Neutrophil (primary cell): ENCODE measurements at regions not wholly inside any gene's neighbourhood (a gene's known extent, or its start where the extent isn't known, plus 50 kb on each side); places are given as distances from the start of the nearest gene placed in this dataset.

Experiments used
- H3K27ac ChIP-seq: fragments of 200-600 bp; sonication (generic); 2 replicates; pipeline ENCODE4 v1.5.1; 2016; ENCODE audit warnings: mild to moderate bottlenecking, moderate library complexity
- H3K27me3 ChIP-seq: fragments of 200-600 bp; sonication (generic); 2 replicates; pipeline ENCODE4 v1.6.0; 2016; ENCODE audit warnings: mild to moderate bottlenecking
- H3K36me3 ChIP-seq: fragments of 200-600 bp; sonication (generic); 2 replicates; pipeline ENCODE4 v1.5.1; 2017
- H3K4me1 ChIP-seq, 2 experiments: fragments of 200-600 bp in 1 of 2; sonication (generic) in 1 of 2; 1 replicate in 1 of 2; 2 replicates in 1 of 2; pipeline versions ENCODE4 v1.5.1 to v1.6.1; 2013 to 2016; ENCODE audit warnings: low read depth in 1 of 2, low read length in 1 of 2, mild to moderate bottlenecking in 1 of 2, moderate library complexity in 1 of 2; ENCODE audit not compliant: control insufficient read depth in 1 of 2, insufficient read depth in 1 of 2
- H3K4me3 ChIP-seq, 2 experiments: fragments of 200-600 bp in 1 of 2; sonication (generic) in 1 of 2; 1 replicate in 1 of 2; 2 replicates in 1 of 2; pipeline ENCODE4 v1.5.1; 2013 to 2016; ENCODE audit warnings: low read depth in 1 of 2, low read length in 1 of 2, mild to moderate bottlenecking in 1 of 2, moderate library complexity in 1 of 2
- H3K9me3 ChIP-seq: fragments of 200-600 bp; sonication (generic); 2 replicates; pipeline ENCODE4 v1.5.1; 2016
- TF ChIP-seq, protein P1 (sequence below): fragments of 200-600 bp; sonication (generic); IDR thresholded peaks from 2 replicates; pipeline ENCODE4 v1.5.1; 2016; ENCODE audit warnings: antibody characterized with exemption

DNA sequence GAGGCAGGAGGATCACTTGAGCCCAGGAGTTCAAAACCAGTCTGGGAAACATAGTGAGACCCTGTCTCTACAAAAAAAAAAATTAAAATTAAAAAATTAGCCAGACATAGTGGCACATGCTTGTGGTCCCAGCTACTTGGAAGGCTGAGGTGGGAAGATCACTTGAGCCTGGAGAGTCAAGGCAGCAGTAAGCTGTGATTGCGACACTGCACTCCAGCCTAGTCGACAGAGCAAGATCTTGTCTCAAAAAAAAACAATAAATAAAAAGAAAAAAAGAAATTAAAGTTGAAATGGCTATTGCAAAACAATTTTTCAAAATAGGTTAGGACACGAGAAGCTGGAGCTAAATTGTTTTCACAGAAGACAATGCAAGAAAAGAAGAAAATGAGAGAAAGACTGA is 379.0 kb upstream of the RNF32 start:
- Histone ChIP-seq H3K4me1 (no peaks in the 10 kb centered on the region), H3K27ac (no peak overlapping the region), H3K36me3 (no peaks in the 10 kb centered on the region), H3K9me3 (no peaks in the 10 kb centered on the region), H3K27me3 (no peaks in the 10 kb centered on the region), H3K4me3 (no peak overlapping the region)
- TF ChIP-seq, protein P1, sequence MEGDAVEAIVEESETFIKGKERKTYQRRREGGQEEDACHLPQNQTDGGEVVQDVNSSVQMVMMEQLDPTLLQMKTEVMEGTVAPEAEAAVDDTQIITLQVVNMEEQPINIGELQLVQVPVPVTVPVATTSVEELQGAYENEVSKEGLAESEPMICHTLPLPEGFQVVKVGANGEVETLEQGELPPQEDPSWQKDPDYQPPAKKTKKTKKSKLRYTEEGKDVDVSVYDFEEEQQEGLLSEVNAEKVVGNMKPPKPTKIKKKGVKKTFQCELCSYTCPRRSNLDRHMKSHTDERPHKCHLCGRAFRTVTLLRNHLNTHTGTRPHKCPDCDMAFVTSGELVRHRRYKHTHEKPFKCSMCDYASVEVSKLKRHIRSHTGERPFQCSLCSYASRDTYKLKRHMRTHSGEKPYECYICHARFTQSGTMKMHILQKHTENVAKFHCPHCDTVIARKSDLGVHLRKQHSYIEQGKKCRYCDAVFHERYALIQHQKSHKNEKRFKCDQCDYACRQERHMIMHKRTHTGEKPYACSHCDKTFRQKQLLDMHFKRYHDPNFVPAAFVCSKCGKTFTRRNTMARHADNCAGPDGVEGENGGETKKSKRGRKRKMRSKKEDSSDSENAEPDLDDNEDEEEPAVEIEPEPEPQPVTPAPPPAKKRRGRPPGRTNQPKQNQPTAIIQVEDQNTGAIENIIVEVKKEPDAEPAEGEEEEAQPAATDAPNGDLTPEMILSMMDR = no peak

DNA sequence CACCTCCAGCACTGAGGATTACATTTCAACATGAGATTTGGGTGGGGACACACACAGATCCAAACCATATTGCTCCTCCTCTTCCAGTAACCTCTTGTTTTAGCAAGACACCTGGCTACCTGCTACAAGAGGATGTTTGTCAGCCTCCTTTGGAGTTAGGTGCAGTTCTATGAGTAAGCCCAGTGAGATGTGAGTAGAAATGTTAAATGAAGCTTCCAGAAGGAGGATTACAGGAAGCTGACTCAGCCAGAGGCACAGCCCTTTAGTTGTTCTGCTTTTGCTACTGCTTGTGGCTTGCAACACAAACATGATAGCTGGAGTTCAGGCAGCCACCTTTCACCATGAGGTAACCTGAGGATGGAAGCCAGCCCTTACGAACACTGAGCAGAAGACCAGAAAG is 382.7 kb upstream of the RNF32 start:
- Histone ChIP-seq H3K4me1 (no peaks in the 10 kb centered on the region), H3K27me3 (no peaks in the 10 kb centered on the region), H3K4me3 (no peak overlapping the region), H3K9me3 (no peaks in the 10 kb centered on the region), H3K27ac (no peak overlapping the region), H3K36me3 (no peaks in the 10 kb centered on the region)
- TF ChIP-seq, protein P1 = no peak

- H3K27me3 ChIP-seq = no peaks in the 10 kb centered on the region
- H3K4me1 ChIP-seq = no peaks in the 10 kb centered on the region
- no peak overlapping the region for H3K4me3 ChIP-seq
- H3K36me3 ChIP-seq = no peaks in the 10 kb centered on the region
- H3K9me3 ChIP-seq = no peaks in the 10 kb centered on the region
- no peak overlapping the region for H3K27ac ChIP-seq
- TF ChIP-seq, protein P1 = no peak
Measured at GRCh38 chr7:156255635-156256034, 384.9 kb upstream of the RNF32 start.

DNA sequence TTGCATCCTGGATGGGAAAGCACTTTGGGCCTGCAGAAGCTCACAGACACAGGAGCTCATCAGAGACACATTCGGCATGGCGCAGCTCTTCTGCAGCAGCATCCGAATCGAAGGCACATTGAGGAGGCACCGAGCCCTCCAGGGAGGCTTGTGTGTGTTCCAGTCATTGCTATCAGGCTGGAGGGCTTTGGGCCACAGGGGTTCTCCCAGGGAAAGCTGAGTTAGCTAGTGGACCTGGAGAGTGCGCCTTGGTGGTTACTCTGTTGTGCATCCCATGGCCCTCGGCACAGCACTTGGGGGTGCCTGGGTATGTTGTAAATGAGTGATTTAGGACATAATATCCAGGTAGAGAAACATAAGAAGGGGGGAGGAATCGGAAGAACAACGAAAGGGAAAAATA is 388.7 kb upstream of the RNF32 start:
- Histone ChIP-seq H3K9me3 (no peaks in the 10 kb centered on the region), H3K4me1 (no peaks in the 10 kb centered on the region), H3K4me3 (no peak overlapping the region), H3K27me3 (no peaks in the 10 kb centered on the region), H3K36me3 (no peaks in the 10 kb centered on the region), H3K27ac (no peak overlapping the region)
- TF ChIP-seq, protein P1 = no peak

DNA sequence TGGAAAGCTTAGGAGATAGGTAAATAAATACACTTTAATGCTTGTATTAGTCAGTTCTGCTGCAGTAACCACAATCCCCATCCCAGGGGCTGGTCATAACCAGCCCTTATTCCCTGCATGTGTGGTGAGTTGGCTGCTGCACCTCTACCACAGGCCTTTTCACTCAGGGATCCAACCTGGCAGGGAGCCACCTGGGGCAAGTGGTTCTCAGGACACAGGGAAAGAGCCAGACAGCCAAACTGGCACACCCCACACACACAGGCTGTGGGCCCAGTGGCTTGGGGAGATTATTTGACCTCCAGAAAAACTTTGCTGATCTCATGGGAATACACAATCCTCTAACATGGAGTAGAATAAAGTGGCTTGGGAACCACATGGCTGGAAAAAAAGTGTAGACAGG is 400.0 kb upstream of the RNF32 start:
- Histone ChIP-seq H3K36me3 (no peaks in the 10 kb centered on the region), H3K27ac (no peak overlapping the region), H3K4me3 (no peak overlapping the region), H3K27me3 (no peaks in the 10 kb centered on the region), H3K9me3 (no peaks in the 10 kb centered on the region), H3K4me1 (no peaks in the 10 kb centered on the region)
- TF ChIP-seq, protein P1 = no peak
